PC-3 (cell line): ENCODE measurements at regions not wholly inside any gene's neighbourhood (a gene's known extent, or its start where the extent isn't known, plus 50 kb on each side); places are given as distances from the start of the nearest gene placed in this dataset.

Experiments used
- ATAC-seq: fragments of 200-7000 bp; cut with Tn5 transposase; 2 replicates; pipeline ENCODE4 v1.9.1; 2020; ENCODE audit warnings: mild to moderate bottlenecking, moderate library complexity
- BruUV-seq: library from RNA; stranded (reverse); fragments of 400-500 nt; replicated peaks from 2 replicates; lab custom pipeline; 2021; lab: Mats Ljungman, UMichigan
- CTCF ChIA-PET: fragments of 300-600 bp; sonication (Branson Sonifier 250); formaldehyde crosslinking; loops from one replicate; lab custom pipeline; 2022; ENCODE audit warnings: antibody characterized with exemption; lab: Charles Lee
- POLR2A ChIA-PET: fragments of 300-600 bp; sonication (Branson Sonifier 250); formaldehyde crosslinking; loops from one replicate; lab custom pipeline; 2022; ENCODE audit warnings: antibody characterized with exemption; ENCODE audit not compliant: unreplicated experiment; lab: Charles Lee
- DNase-seq: peaks from one replicate; pipeline ENCODE4 v3.0.0-alpha.2; 2015
- H2AFZ ChIP-seq: fragments of 300-600 bp; sonication (generic); 2 replicates; pipeline ENCODE4 v1.6.0; 2016; ENCODE audit warnings: antibody characterized with exemption, low read length
- H3F3A ChIP-seq: fragments of 300-600 bp; sonication (generic); one replicate; pipeline ENCODE4 v1.6.0; 2017; ENCODE audit warnings: antibody characterized with exemption, low read length, control low read depth, mild to moderate bottlenecking; ENCODE audit not compliant: unreplicated experiment
- H3K27ac ChIP-seq: fragments of 300-600 bp; sonication (generic); 2 replicates; pipeline ENCODE4 v1.5.1; 2016; ENCODE audit warnings: mild to moderate bottlenecking, low read length
- H3K27me3 ChIP-seq: fragments of 300-600 bp; sonication (generic); 2 replicates; pipeline ENCODE4 v1.6.1; 2016; ENCODE audit warnings: low read length, mixed read lengths
- H3K36me3 ChIP-seq: fragments of 300-600 bp; sonication (generic); 2 replicates; pipeline ENCODE4 v1.6.1; 2016; ENCODE audit warnings: low read depth, mixed run types, low read length, mixed read lengths
- H3K4me1 ChIP-seq: fragments of 300-600 bp; sonication (generic); 2 replicates; pipeline ENCODE4 v1.5.1; 2016; ENCODE audit warnings: low read length; ENCODE audit not compliant: insufficient read depth
- H3K4me2 ChIP-seq: fragments of 300-600 bp; sonication (generic); 2 replicates; pipeline ENCODE4 v1.6.0; 2016; ENCODE audit warnings: low read length
- H3K4me3 ChIP-seq: fragments of 300-600 bp; sonication (generic); 2 replicates; pipeline ENCODE4 v1.5.1; 2016; ENCODE audit warnings: mild to moderate bottlenecking, low read length, mixed read lengths
- H3K79me2 ChIP-seq: fragments of 300-600 bp; sonication (generic); 2 replicates; pipeline ENCODE4 v1.6.1; 2017; ENCODE audit warnings: low read length, mixed read lengths
- H3K9ac ChIP-seq: fragments of 300-600 bp; sonication (generic); 2 replicates; pipeline ENCODE4 v1.6.0; 2016; ENCODE audit warnings: mild to moderate bottlenecking, low read length
- H3K9me2 ChIP-seq: fragments of 300-600 bp; sonication (generic); replicated peaks from 2 replicates; pipeline ENCODE4 v1.6.1; 2016; ENCODE audit warnings: mixed run types, low read length, mixed read lengths
- H3K9me3 ChIP-seq: fragments of 300-600 bp; sonication (generic); 2 replicates; pipeline ENCODE4 v1.6.1; 2016; ENCODE audit warnings: low read length, mixed read lengths
- H4K20me1 ChIP-seq: fragments of 300-600 bp; sonication (generic); 2 replicates; pipeline ENCODE4 v1.6.1; 2016; ENCODE audit warnings: low read length, mixed read lengths
- CTCF ChIP-seq: fragments of 300-600 bp; sonication (generic); conservative IDR thresholded peaks from 2 replicates; pipeline ENCODE4 v1.5.1; 2017; ENCODE audit warnings: antibody characterized with exemption, low read depth, mild to moderate bottlenecking, low read length
- EZH2 ChIP-seq: fragments of 300-600 bp; sonication (generic); IDR thresholded peaks from one replicate; pipeline ENCODE4 v1.6.1; 2017; ENCODE audit warnings: antibody characterized with exemption, mild to moderate bottlenecking, low read length; ENCODE audit not compliant: unreplicated experiment
- EZH2phosphoT487 ChIP-seq: fragments of 300-600 bp; sonication (generic); IDR thresholded peaks from 2 replicates; pipeline ENCODE4 v1.6.1; 2018; ENCODE audit warnings: mild to moderate bottlenecking, antibody characterized with exemption, low read length, borderline replicate concordance
- intact Hi-C: fragments of 100-400 bp; cut with micrococcal nuclease; formaldehyde crosslinking; loops from 2 replicates; pipeline ENCODE4 v1.9.0; 2023

- H3K27me3 ChIP-seq, result no peaks in the 10 kb centered on the region
- ATAC-seq, result no peak
- no peaks in the 10 kb centered on the region for H3K36me3 ChIP-seq
- no peak overlapping the region for H3K27ac ChIP-seq
- no peak overlapping the region for H2AFZ ChIP-seq
- no peaks in the 10 kb centered on the region for H3K4me1 ChIP-seq
- no peak overlapping the region for H3K4me3 ChIP-seq
- BruUV-seq, result no TSS peak
- ChIA-PET POLR2A (no interaction called here), CTCF (no interaction called here)
- no peaks in the 10 kb centered on the region for H3K9me2 ChIP-seq
- no peaks in the 10 kb centered on the region for H3F3A ChIP-seq
- no peak for DNase-seq
- intact Hi-C loops, result no loop called here
- no peak overlapping the region for H3K4me2 ChIP-seq
- H3K9me3 ChIP-seq, result peaks cover 4% of the 10 kb centered on the region; the same call in 1 of the 2 replicates
- H3K79me2 ChIP-seq, result no peaks in the 10 kb centered on the region
- H4K20me1 ChIP-seq, result no peaks in the 10 kb centered on the region
- no peak for TF ChIP-seq EZH2phosphoT487
- no peak for TF ChIP-seq CTCF
- no peak for TF ChIP-seq EZH2
- no peak overlapping the region for H3K9ac ChIP-seq
These were observed 770.1 kb upstream of the CXADR start for GRCh38 chr21:16742741-16743140.

- Histone ChIP-seq H3K4me2 (no peak overlapping the region), H3K27ac (no peak overlapping the region), H3K9ac (no peak overlapping the region), H3K79me2 (no peaks in the 10 kb centered on the region), H3K9me2 (no peaks in the 10 kb centered on the region), H3K9me3 (peaks cover 4% of the 10 kb centered on the region; the same call in 1 of the 2 replicates), H3K27me3 (no peaks in the 10 kb centered on the region), H3K36me3 (no peaks in the 10 kb centered on the region), H3F3A (no peaks in the 10 kb centered on the region), H2AFZ (no peak overlapping the region), H4K20me1 (no peaks in the 10 kb centered on the region), H3K4me3 (no peak overlapping the region), H3K4me1 (no peaks in the 10 kb centered on the region)
- no peak for TF ChIP-seq EZH2phosphoT487
- TF ChIP-seq EZH2, result no peak
- TF ChIP-seq CTCF, result no peak
- ChIA-PET POLR2A (no interaction called here), CTCF (no interaction called here)
- intact Hi-C loops, result no loop called here
- DNase-seq (no peak), ATAC-seq (no peak)
- no TSS peak for BruUV-seq
These were observed 769.5 kb upstream of the CXADR start for GRCh38 chr21:16743317-16743716.

GRCh38 chr21:16750926-16751325, 761.9 kb upstream of the CXADR start:
- no peak for TF ChIP-seq EZH2
- no peak for TF ChIP-seq EZH2phosphoT487
- TF ChIP-seq CTCF, result no peak
- BruUV-seq, result no TSS peak
- Histone ChIP-seq H3K4me3 (no peak overlapping the region), H3K9me3 (peaks cover 9% of the 10 kb centered on the region; the same call in 1 of the 2 replicates), H3K9me2 (no peaks in the 10 kb centered on the region), H4K20me1 (no peaks in the 10 kb centered on the region), H3K4me2 (no peak overlapping the region), H3F3A (no peaks in the 10 kb centered on the region), H3K79me2 (no peaks in the 10 kb centered on the region), H3K27me3 (no peaks in the 10 kb centered on the region), H3K4me1 (no peaks in the 10 kb centered on the region), H2AFZ (no peak overlapping the region), H3K36me3 (no peaks in the 10 kb centered on the region), H3K9ac (no peak overlapping the region), H3K27ac (no peak overlapping the region)
- intact Hi-C loops, result no loop called here
- DNase-seq (no peak), ATAC-seq (no peak)
- CTCF ChIA-PET, result no interaction called here
- POLR2A ChIA-PET, result no interaction called here
